Stimulated activated CD4-positive, alpha-beta T cell treated with anti-CD3 and anti-CD28 coated beads, TNF-alpha, amount 100 ng/mL, for 4 hours (primary cell): ENCODE measurements at regions not wholly inside any gene's neighbourhood (a gene's known extent, or its start where the extent isn't known, plus 50 kb on each side); places are given as distances from the start of the nearest gene placed in this dataset.
"Not testable (repeated sequence)": the region's sequence is repeated elsewhere in the genome, so short reads cannot be mapped to it uniquely, and the experiment has no call there.

Experiments used
- DNase-seq, 3 experiments: peaks; one replicate each; pipeline ENCODE4 v3.0.0-alpha.2; 2020; ENCODE audit warnings: low read depth in 3 of 3

DNA sequence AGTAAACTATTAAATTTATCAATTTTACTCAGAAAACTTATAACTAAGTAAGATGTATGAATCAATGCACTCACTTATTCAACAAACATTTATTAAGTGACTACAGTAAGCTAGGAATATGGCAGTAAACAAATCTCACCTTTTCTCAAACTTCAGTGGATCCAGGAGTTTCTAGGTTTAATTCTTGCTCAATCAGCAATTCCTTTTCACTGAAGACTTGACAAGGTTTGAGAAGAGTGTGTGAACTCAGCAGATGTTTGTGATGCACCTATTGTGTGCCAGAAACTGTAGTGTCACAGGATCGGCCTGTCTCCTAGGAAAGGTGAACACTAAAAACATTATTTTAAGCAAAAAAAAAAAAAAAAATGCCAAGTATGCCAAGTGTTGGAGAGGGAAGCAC, 167.8 kb downstream of the ALG10 start:
- no peak for DNase-seq

DNA sequence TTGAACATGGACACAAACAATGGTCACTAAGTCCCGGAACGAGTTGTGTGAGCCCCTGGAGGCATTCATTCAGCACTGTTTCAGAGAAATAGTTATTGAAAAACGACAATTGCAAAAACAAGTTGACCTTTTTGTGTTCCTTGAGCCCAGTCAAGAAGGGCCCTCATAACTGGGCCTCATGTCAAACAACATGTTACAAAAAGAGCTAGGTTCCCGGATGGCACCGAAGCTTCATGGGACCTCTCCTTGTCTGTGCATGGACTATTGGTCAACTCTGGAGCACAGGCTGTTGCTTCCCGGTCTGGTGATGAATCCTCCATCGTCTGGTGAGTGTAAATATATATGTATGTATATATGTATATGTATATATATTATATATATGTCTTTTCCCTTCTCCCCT, 176.6 kb downstream of the ALG10 start:
- DNase-seq: no peak

DNA sequence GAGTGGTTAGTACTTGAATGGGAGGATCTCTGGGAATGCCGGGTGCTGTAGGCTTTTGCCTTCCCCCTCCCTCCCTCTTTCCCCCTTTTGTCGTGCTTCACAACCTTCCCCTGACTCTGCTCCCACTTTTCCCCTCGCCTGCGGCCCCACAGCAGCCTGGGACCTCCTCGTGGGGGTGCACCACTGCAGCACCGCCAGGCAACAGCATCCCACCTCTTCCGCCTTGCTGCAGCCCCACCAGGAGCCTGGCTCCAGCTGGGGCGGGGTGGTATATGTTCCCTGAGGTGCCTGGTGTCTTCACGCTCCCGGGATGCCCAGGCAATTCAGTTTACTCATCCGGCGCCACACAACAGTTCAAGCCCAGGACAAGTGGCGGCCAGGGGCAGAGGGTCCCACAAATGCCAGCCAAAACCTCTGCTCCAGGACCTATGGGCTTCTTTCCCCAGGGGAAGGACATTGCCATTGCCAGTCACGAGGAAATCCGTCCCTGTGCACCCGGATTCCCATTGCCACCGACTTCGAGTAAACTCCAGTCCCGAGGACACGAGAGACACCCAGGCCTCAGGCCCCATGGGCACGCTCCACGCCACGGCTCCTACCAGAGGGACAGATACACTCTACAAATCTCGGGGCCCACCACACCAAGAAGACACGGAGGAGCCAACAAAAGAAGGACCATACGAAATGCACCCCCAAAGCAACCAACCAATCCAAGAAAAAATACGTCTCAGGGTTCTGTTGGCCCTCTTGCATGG, 181.7 kb downstream of the ALG10 start:
- no peak for DNase-seq

DNA sequence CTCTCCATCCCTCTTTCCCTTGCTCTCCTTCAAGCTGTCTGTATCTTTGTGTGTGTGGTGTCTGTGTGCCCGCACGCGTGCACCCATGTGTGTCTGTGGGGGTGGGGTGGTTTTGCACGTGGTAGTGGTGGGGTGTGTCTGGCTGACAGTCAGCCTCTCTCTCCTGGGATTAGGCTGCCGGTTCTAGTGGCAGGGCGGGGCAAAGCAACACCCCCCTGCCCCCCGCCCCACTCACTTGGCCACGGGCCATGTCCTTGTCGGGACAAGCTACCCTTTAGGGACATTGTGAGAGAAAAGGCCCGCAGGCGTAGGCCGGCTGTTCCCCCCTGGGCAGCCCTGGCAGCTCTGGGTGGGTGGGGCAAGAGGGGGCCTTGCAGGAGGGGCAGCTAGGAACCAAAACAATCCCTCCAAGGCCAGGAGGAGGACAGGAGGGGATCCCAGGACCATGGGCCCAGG, 182.6 kb downstream of the ALG10 start:
- DNase-seq: no peak

DNA sequence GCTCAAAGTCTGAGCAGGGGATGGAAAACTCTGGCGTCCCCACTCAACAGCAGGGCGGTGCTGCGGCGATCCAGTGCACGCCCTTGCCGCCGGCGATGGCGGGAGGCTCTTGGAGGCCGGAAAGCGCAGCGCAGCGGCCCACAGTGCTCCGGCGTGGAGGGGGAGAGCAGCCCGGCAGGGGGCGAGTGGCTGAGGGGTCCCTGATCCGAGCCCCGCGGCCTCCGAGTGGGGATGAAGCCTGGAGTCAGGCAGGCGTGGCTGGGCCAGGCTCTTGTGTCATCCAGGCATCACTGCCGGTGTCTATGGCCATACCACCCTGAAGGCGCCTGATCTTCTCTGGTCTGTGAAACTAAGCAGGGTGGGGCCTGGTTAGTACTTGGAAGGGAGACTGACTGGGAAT, 183.1 kb downstream of the ALG10 start:
- no peak for DNase-seq

DNA sequence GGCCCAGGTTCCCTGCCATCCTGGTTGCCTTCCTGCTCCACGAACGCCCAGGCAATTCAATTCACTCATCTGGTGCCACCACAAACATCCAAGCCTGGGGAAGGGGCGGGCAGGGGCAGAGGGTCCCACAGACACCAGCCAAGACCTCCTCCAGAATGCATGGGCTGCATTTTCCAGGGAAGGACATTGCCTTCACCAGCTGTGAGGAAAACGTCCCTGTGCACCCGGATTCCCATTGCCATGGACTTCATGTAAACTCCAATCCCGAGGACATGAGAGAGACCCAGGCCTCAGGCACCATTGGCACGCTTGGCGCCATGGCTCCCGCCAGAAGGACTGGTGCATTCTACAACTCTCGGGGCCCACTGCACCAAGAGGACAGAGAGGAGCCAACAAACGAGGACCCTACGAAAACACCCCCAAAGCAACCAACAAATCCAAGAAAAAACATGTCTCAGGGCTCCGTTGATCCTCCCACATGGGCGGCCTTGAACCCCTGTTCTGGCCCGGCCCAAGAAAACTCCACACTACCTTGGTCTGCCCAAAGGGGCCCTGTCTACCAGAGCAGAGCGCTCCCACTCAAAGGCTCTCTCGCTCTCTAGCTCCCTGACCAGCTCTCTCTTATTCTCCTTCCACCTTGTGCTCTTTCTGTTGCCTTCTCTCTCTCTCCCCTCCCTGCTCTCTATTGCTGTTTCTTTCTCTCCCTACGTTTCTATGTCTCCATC, 183.9 kb downstream of the ALG10 start:
- no peak for DNase-seq

DNA sequence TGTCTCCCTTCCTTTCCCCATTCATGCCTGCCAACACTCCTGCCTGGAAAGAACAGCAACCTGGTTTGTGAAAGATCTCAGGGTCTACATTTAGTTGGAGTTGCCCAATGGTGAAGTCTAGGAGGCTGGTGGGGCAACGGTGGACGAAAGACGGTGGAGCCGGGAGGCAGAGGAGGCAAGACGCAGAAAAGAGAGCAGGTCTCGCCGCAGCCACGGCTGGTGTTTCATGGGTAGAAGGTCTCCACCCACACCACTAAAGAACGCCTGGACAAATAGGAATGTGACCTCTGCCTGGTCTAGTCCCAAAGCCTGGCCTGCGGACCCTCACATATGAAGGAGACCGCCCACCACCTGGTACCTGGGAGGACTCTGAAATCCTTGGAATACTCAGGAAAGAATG, 185.6 kb downstream of the ALG10 start:
- DNase-seq: no peak

DNA sequence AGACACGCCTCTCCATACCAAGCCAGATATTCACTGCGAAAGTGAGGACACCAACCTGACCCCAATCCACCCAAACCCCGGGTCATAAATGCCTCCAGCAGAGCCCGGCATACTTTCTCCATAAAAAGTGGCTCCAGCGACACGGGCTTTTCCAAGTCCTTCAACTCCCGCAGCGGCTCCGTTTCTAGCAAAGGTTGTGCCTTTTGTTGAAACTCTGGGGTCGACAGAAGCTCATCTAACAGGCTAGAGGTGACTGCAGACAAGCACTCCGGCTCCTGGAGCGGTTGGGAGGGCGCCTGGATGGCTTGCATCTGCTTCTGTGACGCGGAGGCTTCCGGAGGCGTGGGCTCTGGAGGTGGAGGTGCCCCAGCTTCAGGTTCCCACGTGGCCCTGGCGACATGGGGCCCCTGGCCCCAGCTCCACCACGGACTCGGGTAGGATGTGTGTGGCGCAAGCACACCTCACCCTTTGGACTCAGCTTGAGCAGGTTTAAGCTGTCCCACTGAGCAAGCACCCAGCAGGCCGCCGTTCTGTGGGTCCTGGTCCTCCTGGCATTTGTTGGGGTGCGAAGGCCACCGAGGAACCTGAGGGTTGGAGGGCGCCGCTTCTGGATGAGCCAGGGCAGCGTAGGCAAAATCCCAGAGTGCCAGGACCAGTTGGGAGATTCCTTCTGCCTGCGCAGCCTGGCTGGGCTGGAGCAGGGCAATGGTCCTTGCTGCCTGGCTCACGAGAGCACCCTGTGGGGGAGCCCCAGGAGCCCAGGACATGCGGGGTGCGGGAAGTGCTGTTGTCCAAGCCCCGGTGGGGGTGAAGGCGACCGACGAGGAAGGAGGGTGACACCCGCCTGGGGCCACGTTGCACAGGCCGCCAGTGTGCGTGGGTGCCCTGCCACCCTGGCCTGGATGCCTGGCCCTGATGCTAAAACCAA, 186.3 kb downstream of the ALG10 start:
- no peak for DNase-seq

DNA sequence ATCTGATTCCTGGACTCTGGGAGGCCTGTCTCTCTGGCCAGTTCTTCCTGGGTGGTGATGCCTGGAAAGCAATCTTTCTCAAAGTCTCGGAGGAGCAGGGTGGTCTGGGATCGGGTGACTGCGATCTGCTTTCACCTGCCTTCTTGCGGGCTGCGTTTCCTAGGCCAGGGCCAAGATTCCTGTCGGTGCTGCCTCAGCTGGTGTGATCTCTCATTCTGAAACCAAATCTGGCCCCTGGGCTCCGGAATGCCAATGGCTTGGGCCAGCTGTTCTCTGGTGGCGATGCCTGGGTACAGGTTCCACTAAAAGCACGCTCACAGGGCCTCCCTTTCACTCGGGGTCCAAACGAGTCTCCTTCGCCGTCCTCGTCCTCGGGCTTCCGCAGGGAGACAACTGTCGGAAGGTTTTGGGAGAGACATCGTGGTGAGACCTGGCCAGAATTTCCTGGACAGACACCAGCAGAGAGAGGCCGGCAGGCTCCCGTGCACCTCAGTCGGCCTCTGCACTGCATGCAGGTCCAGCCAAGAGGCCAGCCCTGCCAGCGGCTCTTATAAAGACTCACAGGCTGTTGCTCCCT, 187.1 kb downstream of the ALG10 start:
- DNase-seq: no peak

DNA sequence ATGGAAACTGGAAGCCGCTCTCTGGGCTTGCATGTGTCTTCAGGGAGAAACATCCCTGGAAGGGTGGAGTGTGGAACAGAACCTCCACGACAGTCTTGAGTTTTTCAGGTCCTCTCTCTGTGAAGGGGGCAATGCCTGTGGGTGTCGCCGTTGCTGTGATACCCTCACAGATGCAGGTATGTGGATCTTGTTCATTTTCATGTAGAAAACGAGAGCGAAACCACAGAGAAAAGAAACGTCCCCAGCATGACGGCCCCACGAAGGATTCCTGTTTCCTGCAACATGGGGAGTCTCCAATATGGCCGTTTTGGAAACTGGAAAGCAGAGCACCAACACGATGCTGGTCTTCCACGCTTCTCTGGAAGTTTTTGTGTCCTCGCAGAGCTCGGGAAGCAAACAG, 187.9 kb downstream of the ALG10 start:
- no peak for DNase-seq

DNA sequence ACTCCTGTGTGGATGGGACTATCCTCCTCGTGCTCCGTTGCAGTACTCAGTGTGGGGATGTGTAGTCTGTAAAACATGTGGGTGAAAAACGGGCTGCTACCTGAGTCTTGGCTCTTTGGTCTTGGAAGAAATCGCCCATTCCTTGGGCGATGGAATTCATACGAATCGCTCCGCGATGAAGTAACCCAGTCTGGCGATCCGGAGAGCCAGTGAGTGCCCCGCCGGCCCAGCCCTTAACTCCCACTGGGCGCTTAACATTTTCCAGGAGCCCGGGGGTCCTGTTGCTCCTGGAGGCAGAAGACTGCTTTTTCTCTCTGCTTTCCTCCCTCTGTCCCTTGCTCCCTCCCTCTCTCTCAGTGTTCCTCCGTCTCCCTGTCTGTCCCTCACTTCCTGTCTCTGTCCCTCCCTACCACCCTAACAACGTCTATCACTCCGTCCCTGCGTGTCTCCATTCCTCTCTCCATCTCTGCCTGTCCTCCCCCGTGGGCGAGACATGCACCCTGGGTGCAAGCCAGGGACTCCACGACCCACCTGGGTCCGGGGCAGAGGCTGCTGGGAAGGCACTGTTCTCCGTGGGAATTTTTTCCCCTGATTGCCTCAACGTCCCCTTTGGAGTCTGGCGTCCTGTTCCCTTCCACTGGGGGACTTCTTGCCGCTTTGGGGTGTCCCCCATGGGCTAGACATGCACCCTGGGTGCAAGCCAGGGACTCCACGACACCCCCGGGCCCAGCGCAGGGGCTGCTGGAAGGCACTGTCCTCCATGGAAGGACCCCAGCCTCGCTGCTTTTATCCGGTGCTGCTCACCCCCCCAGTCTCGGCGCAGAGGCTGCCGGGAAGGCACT, 188.6 kb downstream of the ALG10 start:
- no peak for DNase-seq

DNA sequence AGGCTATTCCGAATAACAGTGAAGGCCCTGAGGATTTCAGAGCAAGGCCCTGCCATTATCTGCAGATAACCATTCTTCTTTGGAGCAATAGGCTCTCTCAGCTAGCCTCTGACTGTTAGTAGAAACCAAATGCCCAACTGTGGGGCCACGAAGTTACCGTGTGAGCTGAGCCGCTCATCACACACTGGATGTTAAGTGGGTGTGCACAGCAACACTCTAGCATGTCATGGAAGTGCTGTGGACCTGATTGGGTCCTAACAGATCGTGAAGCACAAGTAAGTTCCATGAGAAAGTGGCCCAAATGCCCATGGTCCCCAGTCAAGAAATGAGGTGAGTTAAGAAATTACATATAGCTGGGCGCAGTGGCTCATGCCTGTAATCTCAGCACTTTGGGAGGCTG, 190.4 kb downstream of the ALG10 start:
- no peak for DNase-seq

DNA sequence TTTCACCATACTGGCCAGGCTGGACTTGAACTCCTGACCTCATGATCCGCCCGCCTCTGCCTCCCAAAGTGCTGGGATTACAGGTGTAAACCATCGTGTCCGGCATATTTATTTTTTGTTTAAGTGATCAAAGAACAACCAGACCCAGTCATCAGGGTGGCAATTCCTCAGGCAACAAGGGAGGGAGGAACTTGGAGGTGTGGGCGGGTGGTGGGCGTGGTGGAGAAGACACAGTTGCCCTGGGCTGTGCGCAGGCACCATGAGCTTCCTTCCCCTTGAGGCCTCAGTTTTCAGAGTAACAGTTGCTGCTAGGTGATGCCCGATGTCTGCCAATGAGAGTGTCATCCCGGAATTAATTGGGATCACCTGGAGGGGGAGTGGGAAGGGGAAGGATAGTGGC, 191.7 kb downstream of the ALG10 start:
- DNase-seq: no peak

DNA sequence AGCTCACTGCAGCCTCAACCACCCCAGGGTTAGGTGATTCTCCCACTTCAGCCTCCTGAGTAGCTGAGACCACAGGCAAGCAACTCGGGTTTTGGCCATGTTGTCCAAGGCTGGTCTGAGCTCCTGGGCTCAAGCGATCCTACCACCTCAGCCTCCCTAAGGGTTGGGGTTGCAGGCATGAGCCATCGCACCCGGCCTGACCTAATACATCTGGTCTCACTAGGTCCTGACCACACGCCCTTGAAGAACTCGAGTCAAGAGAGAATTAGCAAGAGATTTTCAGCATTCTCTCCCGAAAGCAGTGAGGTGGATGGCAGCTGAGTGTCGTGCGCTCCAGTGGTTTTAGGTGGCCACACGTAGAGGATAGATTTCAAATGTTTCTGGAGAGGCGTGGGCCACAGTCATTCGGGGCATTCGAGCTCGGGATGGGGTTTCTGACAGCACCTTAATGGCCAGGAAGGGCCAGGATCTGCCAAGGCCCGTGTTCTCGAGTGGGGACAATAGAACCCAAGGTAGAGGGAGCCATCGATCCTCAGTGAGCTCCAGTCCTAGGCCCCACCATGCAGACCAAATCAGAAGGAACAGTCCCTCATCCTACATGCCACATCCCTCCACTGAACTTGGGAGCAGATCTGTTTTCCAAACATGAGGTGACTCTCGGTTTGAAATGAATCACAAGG, 193.1 kb downstream of the ALG10 start:
- DNase-seq: no peak

DNA sequence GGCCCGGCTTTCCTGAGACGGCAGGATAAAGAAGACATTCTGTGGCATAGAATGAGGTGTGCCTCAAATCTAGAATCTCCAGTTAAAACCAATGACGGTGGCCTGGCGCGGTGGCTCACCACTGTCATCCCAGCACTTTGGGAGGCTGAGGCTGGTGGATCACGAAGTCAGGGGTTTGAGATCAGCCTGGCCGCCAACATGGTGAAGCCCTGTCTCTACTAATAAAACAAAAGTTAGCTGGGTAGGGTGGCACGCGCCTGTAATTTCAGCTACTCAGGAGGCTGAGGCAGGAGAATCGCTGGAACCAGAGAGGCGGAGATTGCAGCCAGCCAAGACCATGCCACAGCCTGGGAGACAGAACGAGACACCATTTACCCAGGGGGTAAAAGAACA, 193.6 kb downstream of the ALG10 start:
- DNase-seq: no peak

DNA sequence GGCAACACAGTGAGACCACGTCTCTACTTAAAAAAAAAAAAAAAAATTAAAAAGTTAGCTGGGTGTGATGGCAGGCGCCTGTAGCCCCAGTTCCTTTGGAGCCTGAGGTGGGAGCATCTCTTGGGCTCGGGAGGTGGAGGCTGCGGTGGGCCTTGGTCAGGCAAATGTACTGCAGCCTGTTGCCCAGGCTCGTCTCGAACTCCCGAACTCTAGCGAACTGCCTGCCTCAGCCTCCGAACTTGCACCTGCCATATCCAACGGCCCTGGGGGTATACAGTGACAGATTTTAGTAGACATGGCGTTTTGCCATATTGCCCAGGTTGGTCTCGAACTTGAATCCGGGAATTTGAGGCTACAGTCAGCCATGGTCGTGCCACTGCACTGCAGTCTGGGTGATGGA, 195.4 kb downstream of the ALG10 start:
- DNase-seq: no peak

DNA sequence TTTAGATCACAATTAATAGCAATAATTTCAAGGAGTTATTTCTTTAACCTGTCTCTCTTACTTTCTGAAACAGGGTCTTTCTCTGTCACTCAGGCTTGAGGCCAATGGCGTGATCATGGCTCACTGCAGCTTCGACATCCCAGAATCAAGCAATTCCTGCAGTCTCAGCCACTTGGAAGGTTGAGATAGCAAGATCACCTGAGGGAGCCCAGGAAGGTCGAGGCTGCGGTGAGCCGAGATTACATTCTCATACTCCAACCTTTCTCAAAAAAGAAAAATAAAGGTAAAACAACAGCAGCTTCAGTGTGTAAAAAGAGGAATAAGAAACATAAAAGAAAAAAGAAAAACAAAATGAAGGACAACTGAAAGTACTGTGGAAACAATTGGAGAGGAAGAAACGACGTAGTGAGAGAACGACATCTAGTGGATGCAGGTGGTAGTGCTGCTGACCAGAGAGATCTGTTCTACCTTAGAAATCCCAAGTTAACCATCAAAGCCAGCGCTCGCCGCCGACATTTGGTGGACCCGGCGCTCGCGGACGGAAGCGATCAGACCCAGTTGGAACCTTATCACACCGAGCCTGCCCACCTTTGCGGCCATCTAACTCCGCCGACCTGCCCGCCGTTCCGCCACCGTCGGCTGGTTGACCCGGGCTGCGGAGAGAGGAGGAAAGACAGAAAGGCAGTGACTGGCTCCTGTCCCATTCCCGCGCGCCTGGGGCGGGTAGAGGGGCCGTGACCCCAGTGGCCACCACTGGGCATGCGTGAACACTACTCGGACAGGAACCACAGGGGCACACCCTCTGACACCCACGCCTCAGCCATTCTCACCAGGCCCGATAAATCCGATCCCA, 196.1 kb downstream of the ALG10 start:
- DNase-seq: peak; percentile 28 to 42 (median 34)

DNA sequence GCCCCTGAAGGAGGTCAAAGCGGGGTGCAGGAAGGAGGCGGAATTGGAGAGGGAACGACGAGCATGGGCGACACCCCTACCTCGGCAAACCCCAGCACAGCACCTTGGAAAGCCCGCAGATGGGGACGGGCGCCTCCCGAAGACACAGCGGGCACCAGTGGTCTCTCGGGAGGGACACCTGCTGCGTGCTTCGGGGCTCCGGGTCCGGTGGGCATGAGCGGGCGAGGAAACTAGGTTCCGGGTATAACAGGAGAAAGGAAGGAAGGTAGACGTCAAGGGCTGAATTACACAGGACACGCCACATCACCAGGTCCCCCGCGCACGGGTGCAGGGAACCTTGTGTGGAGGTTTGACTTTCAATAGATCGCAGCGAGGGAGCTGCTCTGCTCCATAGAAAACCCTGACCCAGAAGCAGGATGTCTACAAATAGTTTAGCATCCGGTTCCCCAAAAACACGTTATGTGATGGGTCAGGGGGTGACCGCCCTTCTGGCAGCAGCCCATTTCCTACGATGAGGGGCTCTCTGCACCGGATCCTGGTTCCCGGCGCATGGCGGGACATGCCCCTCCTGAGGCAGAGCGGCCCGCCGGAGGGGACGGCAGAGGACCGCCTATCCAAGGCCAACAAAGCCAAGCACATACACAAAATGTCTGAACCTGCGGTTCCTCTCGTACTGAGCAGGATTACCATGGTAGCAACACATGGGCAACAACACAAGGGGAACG, 196.9 kb downstream of the ALG10 start:
- DNase-seq: no peak

DNA sequence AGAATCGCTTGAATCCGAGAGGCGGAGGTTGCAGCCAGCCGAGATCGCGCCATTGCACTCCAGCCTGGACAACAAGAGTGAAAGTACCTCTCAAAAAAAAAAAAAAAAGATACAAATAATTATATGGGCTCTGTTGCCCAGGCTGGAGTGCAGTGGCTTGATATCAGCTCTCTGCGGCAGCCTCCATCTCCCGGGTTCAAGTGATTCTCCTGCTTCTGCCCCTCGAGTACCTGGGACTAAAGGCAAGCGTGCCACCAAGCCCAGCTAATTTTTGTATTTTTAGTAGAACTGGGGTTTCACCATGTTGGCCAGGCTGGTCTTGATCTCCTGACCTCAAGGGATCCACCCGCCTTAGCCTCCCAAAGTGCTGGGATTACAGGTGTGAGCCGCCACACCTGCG, 197.8 kb downstream of the ALG10 start:
- not testable (repeated sequence) for DNase-seq
